ENCODE measurements at regions not wholly inside any gene's neighbourhood (a gene's known extent, or its start where the extent isn't known, plus 50 kb on each side); places are given as distances from the start of the nearest gene placed in this dataset.

DNA sequence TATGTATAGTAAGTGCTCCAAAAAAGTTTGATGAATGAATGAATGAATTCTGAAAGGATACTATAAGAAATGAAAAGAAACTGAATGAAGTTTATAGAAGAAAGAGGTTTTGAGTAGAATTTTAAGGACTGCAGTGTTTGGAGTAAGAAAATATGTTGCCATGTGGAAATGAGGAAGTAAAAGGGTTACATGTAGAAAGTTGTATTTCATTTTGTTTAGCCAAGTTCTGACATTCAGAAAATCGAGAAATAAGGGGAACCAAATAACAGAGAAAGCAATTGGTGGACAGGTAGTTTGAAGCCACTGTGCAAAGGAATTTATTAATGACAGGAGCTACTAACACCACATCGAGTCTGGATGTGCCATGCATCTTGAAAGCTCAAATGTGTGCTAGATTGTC, 200.7 kb downstream of the SATB1 start:
- no peaks in the 10 kb centered on the region for H3K9me2 ChIP-seq (replicated peaks; ENCODE audit: control insufficient read depth, low read length)
- H3K9me3 ChIP-seq (ENCODE audit: control insufficient read depth, insufficient read depth, low read length), result no peaks in the 10 kb centered on the region
- peaks cover 30% of the 10 kb centered on the region for H3F3A ChIP-seq (ENCODE audit: control insufficient read depth, insufficient read depth)
- no peaks in the 10 kb centered on the region for H4K20me1 ChIP-seq (ENCODE audit: control insufficient read depth, insufficient read depth, low read depth, low read length)
- peak overlapping the region; percentile 70 for H3K4me3 ChIP-seq (ENCODE audit: low read length)
- H3K27me3 ChIP-seq (ENCODE audit: control insufficient read depth, low read length), result no peaks in the 10 kb centered on the region
- H3K36me3 ChIP-seq (ENCODE audit: control insufficient read depth, low read length), result no peaks in the 10 kb centered on the region
- TF ChIP-seq, protein P1, sequence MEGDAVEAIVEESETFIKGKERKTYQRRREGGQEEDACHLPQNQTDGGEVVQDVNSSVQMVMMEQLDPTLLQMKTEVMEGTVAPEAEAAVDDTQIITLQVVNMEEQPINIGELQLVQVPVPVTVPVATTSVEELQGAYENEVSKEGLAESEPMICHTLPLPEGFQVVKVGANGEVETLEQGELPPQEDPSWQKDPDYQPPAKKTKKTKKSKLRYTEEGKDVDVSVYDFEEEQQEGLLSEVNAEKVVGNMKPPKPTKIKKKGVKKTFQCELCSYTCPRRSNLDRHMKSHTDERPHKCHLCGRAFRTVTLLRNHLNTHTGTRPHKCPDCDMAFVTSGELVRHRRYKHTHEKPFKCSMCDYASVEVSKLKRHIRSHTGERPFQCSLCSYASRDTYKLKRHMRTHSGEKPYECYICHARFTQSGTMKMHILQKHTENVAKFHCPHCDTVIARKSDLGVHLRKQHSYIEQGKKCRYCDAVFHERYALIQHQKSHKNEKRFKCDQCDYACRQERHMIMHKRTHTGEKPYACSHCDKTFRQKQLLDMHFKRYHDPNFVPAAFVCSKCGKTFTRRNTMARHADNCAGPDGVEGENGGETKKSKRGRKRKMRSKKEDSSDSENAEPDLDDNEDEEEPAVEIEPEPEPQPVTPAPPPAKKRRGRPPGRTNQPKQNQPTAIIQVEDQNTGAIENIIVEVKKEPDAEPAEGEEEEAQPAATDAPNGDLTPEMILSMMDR (IDR thresholded peaks at IDR 0.05; ENCODE audit: low read depth, low read length, poor library complexity, severe bottlenecking), result no peak
- TF ChIP-seq EZH2phosphoT487 (IDR thresholded peaks at IDR 0.05; ENCODE audit: borderline replicate concordance, low read length), result no peak
- H3K27ac ChIP-seq (ENCODE audit: low read depth, low read length), result peak overlapping the region; percentile 89
- no peaks in the 10 kb centered on the region for H3K79me2 ChIP-seq (ENCODE audit: control insufficient read depth, low read length)
- peaks cover 93% of the 10 kb centered on the region for H3K4me1 ChIP-seq (ENCODE audit: control insufficient read depth, low read length)
- peak overlapping the region; percentile 93 for H3K4me2 ChIP-seq (ENCODE audit: low read length)

DNA sequence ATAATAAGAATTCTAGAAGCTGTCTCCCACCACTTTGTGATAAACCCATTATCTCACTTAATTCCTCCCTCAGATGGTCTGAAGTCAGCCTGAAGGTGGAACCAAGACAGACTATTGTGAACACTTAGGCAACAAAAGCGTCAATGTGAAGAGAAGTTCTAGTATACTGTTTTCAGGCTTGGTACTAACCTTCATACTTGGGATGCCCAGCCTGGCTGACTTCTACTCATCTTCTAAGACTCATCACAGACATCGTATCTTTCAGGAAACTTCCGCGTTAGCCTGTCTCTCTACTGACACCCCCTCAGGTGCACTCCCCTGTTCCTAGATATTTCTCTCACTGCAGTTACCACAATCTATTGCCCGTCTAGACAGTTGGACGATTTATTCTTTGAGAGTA, 201.2 kb downstream of the SATB1 start:
- no peaks in the 10 kb centered on the region for H3K27me3 ChIP-seq (ENCODE audit: control insufficient read depth, low read length)
- H3K27ac ChIP-seq (ENCODE audit: low read depth, low read length), result peak overlapping the region; percentile 89
- no peaks in the 10 kb centered on the region for H4K20me1 ChIP-seq (ENCODE audit: control insufficient read depth, insufficient read depth, low read depth, low read length)
- H3K9me2 ChIP-seq (replicated peaks; ENCODE audit: control insufficient read depth, low read length), result no peaks in the 10 kb centered on the region
- H3K4me3 ChIP-seq (ENCODE audit: low read length), result peak overlapping the region; percentile 70
- no peaks in the 10 kb centered on the region for H3K36me3 ChIP-seq (ENCODE audit: control insufficient read depth, low read length)
- H3K79me2 ChIP-seq (ENCODE audit: control insufficient read depth, low read length), result no peaks in the 10 kb centered on the region
- TF ChIP-seq, protein P1 (IDR thresholded peaks at IDR 0.05; ENCODE audit: low read depth, low read length, poor library complexity, severe bottlenecking), result no peak
- TF ChIP-seq EZH2phosphoT487 (IDR thresholded peaks at IDR 0.05; ENCODE audit: borderline replicate concordance, low read length), result no peak
- no peaks in the 10 kb centered on the region for H3K9me3 ChIP-seq (ENCODE audit: control insufficient read depth, insufficient read depth, low read length)
- peaks cover 31% of the 10 kb centered on the region for H3F3A ChIP-seq (ENCODE audit: control insufficient read depth, insufficient read depth)
- H3K4me1 ChIP-seq (ENCODE audit: control insufficient read depth, low read length), result peaks cover 96% of the 10 kb centered on the region
- H3K4me2 ChIP-seq (ENCODE audit: low read length), result peak overlapping the region; percentile 93

DNA sequence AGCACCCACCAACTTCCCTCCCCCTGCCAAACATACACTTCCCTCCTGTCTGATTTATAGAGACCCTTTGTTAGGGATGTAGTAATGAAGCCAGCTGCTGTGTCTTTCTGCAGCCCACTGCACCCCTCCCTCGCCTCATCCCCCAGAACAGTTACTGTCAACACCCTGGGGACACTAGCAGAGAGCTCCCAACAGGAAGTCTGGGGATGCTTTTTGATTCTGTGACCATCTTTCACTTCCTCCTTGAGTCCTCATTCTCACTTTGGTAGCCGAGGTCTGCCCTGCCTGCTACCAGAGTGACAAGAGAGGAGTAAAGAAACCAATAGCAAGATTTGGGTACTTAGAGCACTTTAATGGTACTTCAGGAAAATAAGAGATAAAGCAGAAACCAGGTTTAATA, 201.6 kb downstream of the SATB1 start:
- H3K27me3 ChIP-seq (ENCODE audit: control insufficient read depth, low read length), result no peaks in the 10 kb centered on the region
- no peaks in the 10 kb centered on the region for H3K36me3 ChIP-seq (ENCODE audit: control insufficient read depth, low read length)
- H3K9me3 ChIP-seq (ENCODE audit: control insufficient read depth, insufficient read depth, low read length), result no peaks in the 10 kb centered on the region
- no peaks in the 10 kb centered on the region for H3K9me2 ChIP-seq (replicated peaks; ENCODE audit: control insufficient read depth, low read length)
- H3K27ac ChIP-seq (ENCODE audit: low read depth, low read length), result peak overlapping the region; percentile 89
- H3F3A ChIP-seq (ENCODE audit: control insufficient read depth, insufficient read depth), result peaks cover 35% of the 10 kb centered on the region
- H3K4me3 ChIP-seq (ENCODE audit: low read length), result peak overlapping the region; percentile 70
- TF ChIP-seq, protein P1 (IDR thresholded peaks at IDR 0.05; ENCODE audit: low read depth, low read length, poor library complexity, severe bottlenecking), result no peak
- TF ChIP-seq EZH2phosphoT487 (IDR thresholded peaks at IDR 0.05; ENCODE audit: borderline replicate concordance, low read length), result no peak
- no peaks in the 10 kb centered on the region for H4K20me1 ChIP-seq (ENCODE audit: control insufficient read depth, insufficient read depth, low read depth, low read length)
- H3K79me2 ChIP-seq (ENCODE audit: control insufficient read depth, low read length), result no peaks in the 10 kb centered on the region
- peaks cover 96% of the 10 kb centered on the region for H3K4me1 ChIP-seq (ENCODE audit: control insufficient read depth, low read length)
- peak overlapping the region; percentile 93 for H3K4me2 ChIP-seq (ENCODE audit: low read length)
